Heart left ventricle (tissue), 13 donors: ENCODE measurements at regions not wholly inside any gene's neighbourhood (a gene's known extent, or its start where the extent isn't known, plus 50 kb on each side); places are given as distances from the start of the nearest gene placed in this dataset.

Source experiments
- CTCF ChIP-seq, 12 donors: fragments of 200-600 bp; sonication (generic) in 4 of 12; IDR thresholded peaks; one replicate each; pipeline versions ENCODE4 v1.5.0 to v1.8.0; 2018 to 2022; ENCODE audit warnings: antibody characterized with exemption in 12 of 12, mild to moderate bottlenecking in 5 of 12
- POLR2A ChIP-seq, 2 donors: fragments of 450-650 bp; IDR thresholded peaks; one replicate each; pipeline ENCODE4 v1.6.1; 2017; ENCODE audit warnings: antibody characterized with exemption in 2 of 2, mild to moderate bottlenecking in 2 of 2, moderate library complexity in 2 of 2
- donor health status: ischemic (EF 13 %, LVEDD 7.1; RV severe dilation, severe dysfunction).
- donor health status: DM: no; HTN: yes; CAD: no.
- donor health status: DM: no; HTN: no; CAD: no.
- donor health status: ischemic (EF 25% LVEDD 6.9; RV normal size, moderate dysfunction).
- donor health status: ischemic (EF 25% LVEDD 5.7; RV mildly dilated, moderate dysfunction).
- donor health status: ischemic (EF 35%, LVEDD 5.7; RV mildly dilated, moderate dysfunction).
- donor health status: nonischemic (EF 11% LVEDD 7.7; RV severe dilation, severe dysfunction).
- donor health status: DM: yes; HTN: yes; CAD: no.
- donor health status: PGD.
- donor health status: ischemic (EF 29% LVEDD 5.4; RV normal size, mild dysfunction).
- donor health status: nonischemic (EF 23%, LVEDD 6.1; RV moderate dilation, normal function).

DNA sequence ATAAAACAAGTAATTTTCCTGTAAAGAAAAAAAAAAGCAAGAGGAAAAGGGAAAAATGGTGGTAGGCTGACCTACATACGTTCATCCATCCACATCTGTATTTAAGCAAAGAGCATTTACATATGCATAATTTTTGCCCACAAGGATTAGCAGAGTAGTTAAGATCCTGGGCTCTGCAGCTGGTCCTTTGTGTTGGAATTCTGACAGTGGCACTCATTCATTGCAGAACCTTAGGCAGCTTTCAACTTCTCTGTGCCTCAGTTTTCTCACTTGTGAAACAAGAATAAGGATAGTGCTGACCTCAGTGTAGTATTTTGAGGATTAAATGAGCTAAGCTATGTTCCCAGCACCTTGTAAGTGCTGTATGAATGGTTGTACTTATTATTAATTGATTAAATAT, 211.3 kb downstream of the ARL4C start:
- TF ChIP-seq CTCF (IDR thresholded peaks at IDR 0.05) (no peak), POLR2A (IDR thresholded peaks at IDR 0.05) (no peak)
